CD14-positive monocyte (primary cell): ENCODE measurements at regions not wholly inside any gene's neighbourhood (a gene's known extent, or its start where the extent isn't known, plus 50 kb on each side); places are given as distances from the start of the nearest gene placed in this dataset.

Source experiments
- DNase-seq, 3 donors: peaks; one replicate each; pipeline ENCODE4 v3.0.0-alpha.2; 2011 to 2022
- H2AFZ ChIP-seq: 2 replicates; pipeline ENCODE4 v1.6.0; 2012; ENCODE audit warnings: mild to moderate bottlenecking, low read depth, low read length, inconsistent platforms; ENCODE audit not compliant: insufficient read depth, poor library complexity, severe bottlenecking
- H3K27ac ChIP-seq, 2 donors: 1 replicate in 1 of 2; 2 replicates in 1 of 2; pipeline ENCODE4 v1.5.1; 2012 to 2013; ENCODE audit warnings: low read length in 2 of 2, control low read depth in 1 of 2, inconsistent platforms in 1 of 2, low read depth in 1 of 2, mild to moderate bottlenecking in 1 of 2
- H3K27me3 ChIP-seq, 2 donors: one replicate each; pipeline versions ENCODE4 v1.6.0 to v1.6.1; 2011 to 2013; ENCODE audit warnings: low read length in 2 of 2; ENCODE audit not compliant: control insufficient read depth in 2 of 2, insufficient read depth in 2 of 2
- H3K36me3 ChIP-seq, 2 donors: replicated peaks in 1 of 2; 1 replicate in 1 of 2; 2 replicates in 1 of 2; pipeline versions ENCODE4 v1.5.1 to v1.6.1; 2012 to 2013; ENCODE audit warnings: low read length in 2 of 2, control low read depth in 1 of 2, inconsistent platforms in 1 of 2, mild to moderate bottlenecking in 1 of 2; ENCODE audit not compliant: insufficient read depth in 2 of 2, control insufficient read depth in 1 of 2
- H3K4me1 ChIP-seq, 2 donors: 1 replicate in 1 of 2; 2 replicates in 1 of 2; pipeline versions ENCODE4 v1.5.1 to v1.6.1; 2012 to 2013; ENCODE audit warnings: low read length in 2 of 2, control low read depth in 1 of 2, inconsistent platforms in 1 of 2, mild to moderate bottlenecking in 1 of 2, moderate library complexity in 1 of 2; ENCODE audit not compliant: insufficient read depth in 2 of 2, control insufficient read depth in 1 of 2
- H3K4me2 ChIP-seq: replicated peaks from 2 replicates; pipeline ENCODE3; 2012; ENCODE audit warnings: low read length, moderate library complexity, mild to moderate bottlenecking; ENCODE audit not compliant: poor library complexity, severe bottlenecking; ENCODE audit errors: extremely low read depth
- H3K4me3 ChIP-seq, 3 experiments: fragments of 200-600 bp in 1 of 3; sonication (generic) in 1 of 3; replicated peaks in 1 of 3; 1 replicate in 2 of 3; 2 replicates in 1 of 3; pipeline ENCODE4 v1.5.1; 2011 to 2013; ENCODE audit warnings: low read length in 3 of 3, mild to moderate bottlenecking in 3 of 3, control low read depth in 2 of 3, low read depth in 2 of 3, inconsistent platforms in 1 of 3, moderate library complexity in 1 of 3
- H3K79me2 ChIP-seq: 2 replicates; pipeline ENCODE4 v1.6.0; 2012; ENCODE audit warnings: mild to moderate bottlenecking, control low read depth, inconsistent platforms, low read length, moderate library complexity; ENCODE audit not compliant: insufficient read depth
- H3K9ac ChIP-seq: 2 replicates; pipeline ENCODE4 v1.6.0; 2017; ENCODE audit warnings: low read length, mild to moderate bottlenecking; ENCODE audit not compliant: insufficient read depth, poor library complexity, severe bottlenecking
- H3K9me3 ChIP-seq, 2 donors: replicated peaks in 1 of 2; 1 replicate in 1 of 2; 2 replicates in 1 of 2; pipeline versions ENCODE4 v1.5.1 to v1.6.1; 2012 to 2013; ENCODE audit warnings: low read length in 2 of 2, control low read depth in 1 of 2; ENCODE audit not compliant: control insufficient read depth in 1 of 2, insufficient read depth in 1 of 2
- H4K20me1 ChIP-seq: 2 replicates; pipeline ENCODE4 v1.6.0; 2012; ENCODE audit warnings: mild to moderate bottlenecking, low read length, control low read depth, moderate library complexity; ENCODE audit not compliant: insufficient read depth
- H3K27ac Mint-ChIP-seq, 7 donors: one replicate each; pipeline ENCODE4 v1.8.0; 2020; ENCODE audit warnings: mild to moderate bottlenecking in 7 of 7, mixed read lengths in 7 of 7, moderate library complexity in 6 of 7, inconsistent platforms in 2 of 7
- H3K27me3 Mint-ChIP-seq, 3 donors: one replicate each; pipeline ENCODE4 v1.8.0; 2021 to 2022; ENCODE audit warnings: low read depth in 3 of 3, mild to moderate bottlenecking in 3 of 3, mixed read lengths in 3 of 3, moderate library complexity in 3 of 3, inconsistent platforms in 1 of 3
- H3K36me3 Mint-ChIP-seq, 2 donors: one replicate each; pipeline ENCODE4 v1.8.0; 2020; ENCODE audit warnings: mixed read lengths in 2 of 2, inconsistent platforms in 1 of 2, mild to moderate bottlenecking in 1 of 2
- H3K4me1 Mint-ChIP-seq: one replicate; pipeline ENCODE4 v1.8.0; 2020; ENCODE audit warnings: mild to moderate bottlenecking, mixed read lengths
- H3K4me3 Mint-ChIP-seq, 2 donors: one replicate each; pipeline ENCODE4 v1.8.0; 2020; ENCODE audit warnings: mild to moderate bottlenecking in 2 of 2, mixed read lengths in 2 of 2, moderate library complexity in 1 of 2
- H3K9me3 Mint-ChIP-seq, 7 donors: one replicate each; pipeline ENCODE4 v1.8.0; 2020 to 2022; ENCODE audit warnings: mixed read lengths in 7 of 7, mild to moderate bottlenecking in 6 of 7, moderate library complexity in 6 of 7, inconsistent platforms in 2 of 7
- CTCF ChIP-seq: fragments of 200-600 bp; IDR thresholded peaks from one replicate; pipeline ENCODE4 v1.8.0; 2022; ENCODE audit warnings: antibody characterized with exemption, mild to moderate bottlenecking
- WGBS: methylation state at CpG from one replicate; pipeline ENCODE4 v1.1.5; 2013; ENCODE audit warnings: missing lambda C conversion rate; ENCODE audit not compliant: insufficient coverage; 5-methylcytosine and 5-hydroxymethylcytosine counted together
- intact Hi-C, 2 donors: fragments of 100-400 bp; cut with micrococcal nuclease; formaldehyde crosslinking; loops; one replicate each; pipeline versions ENCODE4 v1.15.0 to v1.15.1; 2023

DNA sequence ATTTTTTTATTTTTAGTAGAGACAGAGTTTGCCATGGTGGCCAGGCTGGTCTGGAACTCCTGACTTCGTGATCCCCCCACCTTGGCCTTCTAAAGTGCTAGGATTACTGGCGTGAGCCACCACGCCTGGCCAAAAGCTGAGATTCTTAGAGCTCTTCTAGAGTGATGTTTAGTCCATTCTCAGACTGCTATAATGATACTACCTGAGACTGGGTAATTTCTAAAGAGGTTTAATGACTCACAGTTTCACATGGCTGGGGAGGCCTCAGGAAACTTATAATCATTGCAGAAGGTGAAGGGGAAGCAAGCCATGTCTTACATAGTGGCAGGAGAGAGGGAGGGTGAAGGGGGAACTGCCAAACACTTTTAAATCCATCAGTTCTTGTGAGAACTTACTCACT lies 1804.9 kb upstream of the LRRTM1 start:
- H3K79me2 ChIP-seq, result no peaks in the 10 kb centered on the region
- no peaks in the 10 kb centered on the region for H3K27me3 ChIP-seq
- Mint-ChIP-seq H3K9me3 (peaks cover 0 to 11% (median 2%) of the 10 kb centered on the region in 7 donors), H3K27ac (no peak overlapping the region), H3K4me1 (no peaks in the 10 kb centered on the region), H3K27me3 (no peaks in the 10 kb centered on the region), H3K4me3 (no peak overlapping the region), H3K36me3 (no peaks in the 10 kb centered on the region)
- no peak overlapping the region for H3K27ac ChIP-seq
- TF ChIP-seq CTCF, result no peak
- H3K4me3 ChIP-seq, result no peak overlapping the region
- no peaks in the 10 kb centered on the region for H3K4me1 ChIP-seq
- intact Hi-C loops, result no loop called here
- H3K36me3 ChIP-seq, result no peaks in the 10 kb centered on the region
- no peak overlapping the region for H3K9ac ChIP-seq
- H2AFZ ChIP-seq, result no peak overlapping the region
- H4K20me1 ChIP-seq, result no peaks in the 10 kb centered on the region
- H3K9me3 ChIP-seq, result peaks cover 7 to 8% of the 10 kb centered on the region in 2 donors
- no peak for DNase-seq
- WGBS, result 93% methylated on average over 3 of the region's 3 CpGs
- H3K4me2 ChIP-seq, result no peak overlapping the region

DNA sequence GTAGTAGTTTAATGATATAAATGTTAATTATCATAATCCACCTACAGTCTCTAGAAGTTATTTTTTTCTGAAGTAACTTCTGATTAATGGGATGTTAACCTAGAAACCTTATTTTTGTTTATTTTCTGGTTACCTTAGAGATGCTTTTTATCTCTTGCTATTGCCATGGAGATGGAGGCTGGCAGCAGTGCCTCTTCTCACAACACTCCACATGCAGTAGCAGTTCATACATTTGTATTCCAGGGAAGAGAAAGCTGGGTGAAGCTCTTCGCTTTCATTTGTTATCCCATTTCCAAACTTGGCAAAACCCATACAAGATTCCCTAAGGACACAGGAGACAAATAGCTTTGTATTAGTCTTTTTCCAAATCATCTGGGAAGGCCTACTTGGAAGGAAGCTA lies 1794.1 kb upstream of the LRRTM1 start:
- Histone ChIP-seq H3K9ac (no peak overlapping the region), H3K4me2 (no peak overlapping the region), H3K9me3 (peaks cover 0 to 3% of the 10 kb centered on the region in 2 donors), H3K4me3 (no peak overlapping the region), H3K27me3 (no peaks in the 10 kb centered on the region), H3K36me3 (no peaks in the 10 kb centered on the region), H2AFZ (no peak overlapping the region), H4K20me1 (no peaks in the 10 kb centered on the region), H3K4me1 (no peaks in the 10 kb centered on the region), H3K79me2 (no peaks in the 10 kb centered on the region), H3K27ac (no peak overlapping the region)
- H3K4me1 Mint-ChIP-seq, result no peaks in the 10 kb centered on the region
- peaks cover 0 to 4% (median 0%) of the 10 kb centered on the region in 7 donors for H3K9me3 Mint-ChIP-seq
- WGBS, result no CpG with 5 or more reads among the region's 1 CpG
- DNase-seq, result no peak
- intact Hi-C loops, result no loop called here
- H3K27ac Mint-ChIP-seq, result no peak overlapping the region
- H3K27me3 Mint-ChIP-seq, result no peaks in the 10 kb centered on the region
- no peak for TF ChIP-seq CTCF
- H3K4me3 Mint-ChIP-seq, result no peak overlapping the region
- H3K36me3 Mint-ChIP-seq, result no peaks in the 10 kb centered on the region
